DOHH2 (cell line): ENCODE measurements at regions not wholly inside any gene's neighbourhood (a gene's known extent, or its start where the extent isn't known, plus 50 kb on each side); places are given as distances from the start of the nearest gene placed in this dataset.

Experiments
- H3F3A ChIP-seq: fragments of 200-600 bp; sonication (generic), shearing (Covaris generic); 2 replicates; pipeline ENCODE4 v1.6.0; 2016; ENCODE audit warnings: antibody characterized with exemption, mild to moderate bottlenecking; ENCODE audit not compliant: control insufficient read depth, insufficient read depth
- H3K27ac ChIP-seq: fragments of 200-600 bp; sonication (generic); 2 replicates; pipeline ENCODE4 v1.5.1; 2014; ENCODE audit warnings: low read depth, mild to moderate bottlenecking, low read length, moderate library complexity
- H3K27me3 ChIP-seq: fragments of 200-600 bp; sonication (generic); 2 replicates; pipeline ENCODE4 v1.6.1; 2014; ENCODE audit warnings: mild to moderate bottlenecking, low read length, mixed read lengths; ENCODE audit not compliant: control insufficient read depth
- H3K36me3 ChIP-seq: fragments of 200-600 bp; sonication (generic); 2 replicates; pipeline ENCODE4 v1.6.1; 2014; ENCODE audit warnings: mild to moderate bottlenecking, low read length, moderate library complexity, mixed read lengths; ENCODE audit not compliant: control insufficient read depth
- H3K4me1 ChIP-seq: fragments of 200-600 bp; sonication (generic); 2 replicates; pipeline ENCODE4 v1.6.1; 2014; ENCODE audit warnings: mild to moderate bottlenecking, low read length, mixed read lengths; ENCODE audit not compliant: control insufficient read depth
- H3K4me2 ChIP-seq: fragments of 200-600 bp; sonication (generic); 2 replicates; pipeline ENCODE4 v1.6.0; 2014; ENCODE audit warnings: mild to moderate bottlenecking, low read length, moderate library complexity
- H3K4me3 ChIP-seq: fragments of 200-600 bp; sonication (generic); 2 replicates; pipeline ENCODE4 v1.5.1; 2014; ENCODE audit warnings: mild to moderate bottlenecking, low read length, mixed read lengths
- H3K79me2 ChIP-seq: fragments of 200-600 bp; sonication (generic); 2 replicates; pipeline ENCODE4 v1.6.1; 2014; ENCODE audit warnings: mild to moderate bottlenecking, low read length, mixed read lengths; ENCODE audit not compliant: control insufficient read depth
- H3K9me2 ChIP-seq: fragments of 200-600 bp; sonication (generic); replicated peaks from 2 replicates; pipeline ENCODE4 v1.6.1; 2014; ENCODE audit warnings: mild to moderate bottlenecking, low read length, mixed read lengths; ENCODE audit not compliant: control insufficient read depth
- H3K9me3 ChIP-seq: fragments of 200-600 bp; sonication (generic); 2 replicates; pipeline ENCODE4 v1.6.1; 2014; ENCODE audit warnings: antibody characterized with exemption, low read length, mixed read lengths; ENCODE audit not compliant: control insufficient read depth, insufficient read depth
- H4K20me1 ChIP-seq: fragments of 200-600 bp; sonication (generic); 2 replicates; pipeline ENCODE4 v1.6.0; 2014; ENCODE audit warnings: low read depth, mild to moderate bottlenecking, antibody characterized with exemption, low read length, moderate library complexity; ENCODE audit not compliant: control insufficient read depth, insufficient read depth
- EZH2phosphoT487 ChIP-seq: fragments of 200-600 bp; sonication (generic); IDR thresholded peaks from 2 replicates; pipeline ENCODE4 v1.6.1; 2017; ENCODE audit warnings: borderline replicate concordance, mild to moderate bottlenecking, antibody characterized with exemption, low read length, moderate library complexity, mixed read lengths
- TF ChIP-seq, protein P1 (sequence below): fragments of 200-600 bp; sonication (generic); IDR thresholded peaks from one replicate; pipeline ENCODE4 v1.5.1; 2014; ENCODE audit warnings: antibody characterized with exemption, mild to moderate bottlenecking, low read depth, low read length; ENCODE audit not compliant: poor library complexity, severe bottlenecking

DNA sequence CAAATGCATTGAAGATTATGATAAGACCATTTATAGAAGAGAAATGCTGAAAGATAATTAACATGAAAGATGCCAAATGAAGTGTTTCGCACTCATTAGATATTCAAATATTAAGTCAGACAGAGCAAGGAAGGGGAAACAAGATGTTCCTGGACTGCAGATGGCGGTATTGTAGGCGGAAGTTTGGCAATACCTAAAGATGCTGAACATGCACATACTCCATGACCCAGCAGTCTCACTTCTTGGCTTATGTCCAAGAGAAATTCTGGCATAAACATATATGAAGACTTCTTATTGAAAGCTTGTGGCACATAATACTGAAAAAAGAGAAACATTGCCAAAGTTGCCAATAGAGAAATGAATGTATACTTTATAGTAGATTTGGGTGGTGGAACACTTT is 325.4 kb upstream of the SEMA3C start:
- TF ChIP-seq, protein P1, sequence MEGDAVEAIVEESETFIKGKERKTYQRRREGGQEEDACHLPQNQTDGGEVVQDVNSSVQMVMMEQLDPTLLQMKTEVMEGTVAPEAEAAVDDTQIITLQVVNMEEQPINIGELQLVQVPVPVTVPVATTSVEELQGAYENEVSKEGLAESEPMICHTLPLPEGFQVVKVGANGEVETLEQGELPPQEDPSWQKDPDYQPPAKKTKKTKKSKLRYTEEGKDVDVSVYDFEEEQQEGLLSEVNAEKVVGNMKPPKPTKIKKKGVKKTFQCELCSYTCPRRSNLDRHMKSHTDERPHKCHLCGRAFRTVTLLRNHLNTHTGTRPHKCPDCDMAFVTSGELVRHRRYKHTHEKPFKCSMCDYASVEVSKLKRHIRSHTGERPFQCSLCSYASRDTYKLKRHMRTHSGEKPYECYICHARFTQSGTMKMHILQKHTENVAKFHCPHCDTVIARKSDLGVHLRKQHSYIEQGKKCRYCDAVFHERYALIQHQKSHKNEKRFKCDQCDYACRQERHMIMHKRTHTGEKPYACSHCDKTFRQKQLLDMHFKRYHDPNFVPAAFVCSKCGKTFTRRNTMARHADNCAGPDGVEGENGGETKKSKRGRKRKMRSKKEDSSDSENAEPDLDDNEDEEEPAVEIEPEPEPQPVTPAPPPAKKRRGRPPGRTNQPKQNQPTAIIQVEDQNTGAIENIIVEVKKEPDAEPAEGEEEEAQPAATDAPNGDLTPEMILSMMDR, result no peak
- TF ChIP-seq EZH2phosphoT487, result no peak
- H3K4me1 ChIP-seq, result no peaks in the 10 kb centered on the region
- H3K36me3 ChIP-seq, result no peaks in the 10 kb centered on the region
- H3K9me2 ChIP-seq, result no peaks in the 10 kb centered on the region; the same call in 1 of the 2 replicates
- H3F3A ChIP-seq, result no peaks in the 10 kb centered on the region
- no peaks in the 10 kb centered on the region for H4K20me1 ChIP-seq
- H3K27me3 ChIP-seq, result no peaks in the 10 kb centered on the region
- H3K4me3 ChIP-seq, result no peak overlapping the region
- no peak overlapping the region for H3K27ac ChIP-seq
- no peak overlapping the region for H3K4me2 ChIP-seq
- H3K9me3 ChIP-seq, result no peaks in the 10 kb centered on the region
- no peaks in the 10 kb centered on the region for H3K79me2 ChIP-seq

- Histone ChIP-seq H3K27me3 (no peaks in the 10 kb centered on the region), H3K9me3 (peaks cover 4% of the 10 kb centered on the region; the same call in 1 of the 2 replicates), H3K9me2 (no peaks in the 10 kb centered on the region; the same call in 1 of the 2 replicates), H3K79me2 (no peaks in the 10 kb centered on the region), H4K20me1 (no peaks in the 10 kb centered on the region), H3K4me2 (no peak overlapping the region), H3F3A (no peaks in the 10 kb centered on the region), H3K4me1 (no peaks in the 10 kb centered on the region), H3K4me3 (no peak overlapping the region), H3K36me3 (no peaks in the 10 kb centered on the region), H3K27ac (no peak overlapping the region)
- TF ChIP-seq, protein P1, result no peak
- no peak for TF ChIP-seq EZH2phosphoT487
Measured at GRCh38 chr7:81236560-81236959, 317.7 kb upstream of the SEMA3C start.

- H3K27ac ChIP-seq, result no peak overlapping the region
- H3K4me1 ChIP-seq, result no peaks in the 10 kb centered on the region
- no peak for TF ChIP-seq EZH2phosphoT487
- TF ChIP-seq, protein P1, result no peak
- no peaks in the 10 kb centered on the region for H4K20me1 ChIP-seq
- no peak overlapping the region for H3K4me3 ChIP-seq
- peaks cover 4% of the 10 kb centered on the region; the same call in 1 of the 2 replicates for H3K9me3 ChIP-seq
- H3K79me2 ChIP-seq, result no peaks in the 10 kb centered on the region
- no peaks in the 10 kb centered on the region for H3F3A ChIP-seq
- no peaks in the 10 kb centered on the region for H3K36me3 ChIP-seq
- H3K4me2 ChIP-seq, result no peak overlapping the region
- no peaks in the 10 kb centered on the region for H3K27me3 ChIP-seq
- no peaks in the 10 kb centered on the region; the same call in 1 of the 2 replicates for H3K9me2 ChIP-seq
Measured at GRCh38 chr7:81235997-81236396, 317.1 kb upstream of the SEMA3C start.

- TF ChIP-seq, protein P1, result no peak
- no peak for TF ChIP-seq EZH2phosphoT487
- no peaks in the 10 kb centered on the region for H3K79me2 ChIP-seq
- H4K20me1 ChIP-seq, result no peaks in the 10 kb centered on the region
- peaks cover 4% of the 10 kb centered on the region; the same call in 1 of the 2 replicates for H3K9me3 ChIP-seq
- no peaks in the 10 kb centered on the region; the same call in 1 of the 2 replicates for H3K9me2 ChIP-seq
- no peaks in the 10 kb centered on the region for H3K36me3 ChIP-seq
- H3K4me2 ChIP-seq, result no peak overlapping the region
- no peak overlapping the region for H3K27ac ChIP-seq
- H3K4me1 ChIP-seq, result no peaks in the 10 kb centered on the region
- H3K4me3 ChIP-seq, result no peak overlapping the region
- no peaks in the 10 kb centered on the region for H3F3A ChIP-seq
- H3K27me3 ChIP-seq, result no peaks in the 10 kb centered on the region
Measured at GRCh38 chr7:81234896-81235295, 316.0 kb upstream of the SEMA3C start.
